Lung (tissue), 11 donors: ENCODE measurements at regions not wholly inside any gene's neighbourhood (a gene's known extent, or its start where the extent isn't known, plus 50 kb on each side); places are given as distances from the start of the nearest gene placed in this dataset.

Experiments used
- ATAC-seq: fragments of 200-7000 bp; cut with Tn5 transposase; one replicate; pipeline ENCODE4 v1.9.1; 2020; ENCODE audit warnings: moderate number of reproducible peaks; ENCODE audit not compliant: insufficient read depth, low FRiP score
- DNase-seq, 3 donors: peaks; one replicate each; pipeline ENCODE4 v3.0.0-alpha.2; 2013 to 2017
- H3K27ac ChIP-seq, 2 donors: one replicate each; pipeline ENCODE4 v1.5.1; 2013; ENCODE audit warnings: mild to moderate bottlenecking in 2 of 2, moderate library complexity in 2 of 2, control low read depth in 1 of 2, inconsistent platforms in 1 of 2, low read depth in 1 of 2, low read length in 1 of 2
- H3K27me3 ChIP-seq, 3 donors: one replicate each; pipeline ENCODE4 v1.5.1; 2013; ENCODE audit warnings: low read length in 2 of 3; ENCODE audit not compliant: control insufficient read depth in 3 of 3, insufficient read depth in 3 of 3
- H3K36me3 ChIP-seq, 4 donors: one replicate each; pipeline ENCODE4 v1.5.1; 2013; ENCODE audit warnings: low read length in 4 of 4, mild to moderate bottlenecking in 1 of 4, moderate library complexity in 1 of 4; ENCODE audit not compliant: control insufficient read depth in 4 of 4, insufficient read depth in 4 of 4
- H3K4me1 ChIP-seq, 5 donors: one replicate each; pipeline ENCODE4 v1.5.1; 2013; ENCODE audit warnings: low read length in 5 of 5, mild to moderate bottlenecking in 2 of 5, moderate library complexity in 1 of 5; ENCODE audit not compliant: control insufficient read depth in 5 of 5, insufficient read depth in 5 of 5
- H3K4me3 ChIP-seq: one replicate; pipeline ENCODE4 v1.5.1; 2013; ENCODE audit warnings: mild to moderate bottlenecking, control low read depth, moderate library complexity
- H3K9ac ChIP-seq, 2 donors: one replicate each; pipeline ENCODE4 v1.5.1; 2013; ENCODE audit warnings: low read length in 2 of 2, control low read depth in 1 of 2; ENCODE audit not compliant: insufficient read depth in 1 of 2
- H3K9me3 ChIP-seq, 4 donors: one replicate each; pipeline ENCODE4 v1.5.1; 2013; ENCODE audit warnings: low read length in 3 of 4, mild to moderate bottlenecking in 1 of 4, moderate library complexity in 1 of 4; ENCODE audit not compliant: control insufficient read depth in 4 of 4, insufficient read depth in 3 of 4
- CTCF ChIP-seq: IDR thresholded peaks from 2 replicates; pipeline ENCODE4 v1.5.1; 2012; ENCODE audit warnings: mild to moderate bottlenecking; ENCODE audit errors: control extremely low read depth, extremely low read depth
- WGBS, 2 donors: extraction: QIAGEN DNeasy Blood & Tissue Kit; methylation state at CpG; one replicate each; pipeline ENCODE4 v1.1.7; 2013; 5-methylcytosine and 5-hydroxymethylcytosine counted together
- donor health status: control.
- donor health status: control.
- donor health status: Bipolar disorder and iron deficiency.
- donor health status: healthy.
- donor health status: DM: yes; HTN: yes; CAD: no.

DNA sequence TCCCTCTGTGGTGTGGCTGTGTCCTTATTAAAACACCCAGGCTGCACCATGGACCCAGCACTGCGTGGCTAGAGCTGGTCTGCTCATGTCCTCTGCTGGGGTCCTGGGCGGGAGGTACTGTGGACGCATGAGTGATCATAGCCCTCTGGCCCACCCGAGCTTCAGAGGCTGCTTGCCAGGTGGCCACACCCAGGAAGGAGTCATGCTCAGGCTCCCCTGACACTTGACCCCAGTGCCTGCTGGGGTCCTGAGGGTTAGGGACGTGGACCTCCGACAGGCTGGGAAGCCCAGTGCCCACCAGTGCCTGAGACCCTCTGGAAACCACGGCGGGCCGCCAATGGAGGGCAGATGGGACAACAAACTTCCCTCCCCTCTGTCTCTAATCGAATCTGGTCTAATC lies 66.3 kb upstream of the HS6ST1 start:
- WGBS, 2 donors = 86 to 89% methylated on average over 10 of the region's 10 CpGs
- H3K4me1 ChIP-seq = peaks cover 0 to 30% (median 22%) of the 10 kb centered on the region in 5 donors
- DNase-seq (no peak), ATAC-seq (no peak)
- H3K27me3 ChIP-seq = no peaks in the 10 kb centered on the region
- TF ChIP-seq CTCF = no peak
- H3K9me3 ChIP-seq = no peaks in the 10 kb centered on the region
- no peak overlapping the region for H3K4me3 ChIP-seq
- H3K27ac ChIP-seq = no peak overlapping the region
- no peak overlapping the region for H3K9ac ChIP-seq
- no peaks in the 10 kb centered on the region for H3K36me3 ChIP-seq

DNA sequence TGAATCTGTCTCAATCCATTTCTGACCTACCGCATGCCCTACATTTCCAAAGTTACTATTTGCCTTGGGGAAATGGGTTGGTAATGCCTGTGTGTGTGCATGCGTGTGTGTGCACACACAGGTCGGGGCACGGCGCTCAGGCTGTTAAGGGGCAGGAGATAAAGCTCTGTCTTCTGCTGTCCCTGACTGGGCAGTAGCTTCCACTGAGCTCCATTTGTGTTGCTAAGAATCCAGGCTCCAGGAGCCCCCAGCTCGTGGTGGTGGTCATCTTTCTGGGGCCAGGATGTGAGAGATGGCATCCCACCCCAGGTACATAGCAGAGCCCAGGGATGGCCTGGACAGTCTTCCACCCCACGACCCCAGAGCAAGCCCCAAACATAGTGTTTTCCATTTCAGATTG lies 66.7 kb upstream of the HS6ST1 start:
- ATAC-seq (no peak), DNase-seq (peak in 1 of 3 donors; percentile 4)
- Histone ChIP-seq H3K9me3 (no peaks in the 10 kb centered on the region), H3K27ac (no peak overlapping the region), H3K9ac (no peak overlapping the region), H3K4me1 (peaks cover 0 to 30% (median 18%) of the 10 kb centered on the region in 5 donors), H3K4me3 (no peak overlapping the region), H3K36me3 (no peaks in the 10 kb centered on the region), H3K27me3 (no peaks in the 10 kb centered on the region)
- WGBS, 2 donors = 94 to 96% methylated on average over 7 of the region's 7 CpGs
- no peak for TF ChIP-seq CTCF

- Histone ChIP-seq H3K4me1 (peaks cover 0 to 23% (median 11%) of the 10 kb centered on the region in 5 donors), H3K27me3 (no peaks in the 10 kb centered on the region), H3K36me3 (no peaks in the 10 kb centered on the region), H3K9me3 (no peaks in the 10 kb centered on the region), H3K9ac (no peak overlapping the region), H3K4me3 (no peak overlapping the region), H3K27ac (no peak overlapping the region)
- WGBS, 2 donors = 89 to 92% methylated on average over 14 of the region's 14 CpGs
- ATAC-seq = no peak
- DNase-seq = no peak
- no peak for TF ChIP-seq CTCF
Observed at GRCh38 chr2:128386066-128386465, 67.4 kb upstream of the HS6ST1 start.

DNA sequence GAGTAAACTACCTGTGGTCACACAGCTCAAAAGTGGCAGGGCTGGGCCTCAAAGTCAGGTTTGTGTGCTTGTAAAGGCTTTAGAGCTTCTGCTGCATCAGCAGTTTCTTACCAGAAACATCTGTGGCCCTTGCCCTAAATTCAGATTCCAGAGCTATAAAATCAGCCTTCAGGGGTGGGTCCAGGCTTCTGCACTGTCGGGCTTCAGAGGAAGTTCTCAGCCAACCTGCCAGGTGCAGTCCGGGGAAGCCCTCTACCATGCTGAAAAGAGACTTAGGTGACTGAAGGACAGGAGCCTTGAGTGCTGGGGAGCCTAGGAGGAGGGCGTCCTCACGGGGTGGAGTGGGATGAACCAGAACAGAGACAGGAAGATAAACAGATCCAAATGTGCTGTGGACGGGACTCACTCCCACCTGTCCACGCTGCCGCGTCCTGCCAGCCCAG lies 69.9 kb upstream of the HS6ST1 start:
- peaks cover 0 to 9% (median 2%) of the 10 kb centered on the region in 5 donors for H3K4me1 ChIP-seq
- H3K9ac ChIP-seq = no peak overlapping the region
- H3K27ac ChIP-seq = no peak overlapping the region
- H3K9me3 ChIP-seq = no peaks in the 10 kb centered on the region
- no peak overlapping the region for H3K4me3 ChIP-seq
- ATAC-seq = no peak
- TF ChIP-seq CTCF = no peak
- 87% methylated on average over 8 of the region's 8 CpGs for WGBS, 2 donors
- H3K27me3 ChIP-seq = no peaks in the 10 kb centered on the region
- peak in 1 of 3 donors; percentile 8 for DNase-seq
- peaks cover 0 to 2% (median 0%) of the 10 kb centered on the region in 4 donors for H3K36me3 ChIP-seq
